HCT116 (cell line): ENCODE measurements at regions not wholly inside any gene's neighbourhood (a gene's known extent, or its start where the extent isn't known, plus 50 kb on each side); places are given as distances from the start of the nearest gene placed in this dataset.

Experiments used
- ATAC-seq: fragments of 200-7000 bp; cut with Tn5 transposase; 2 replicates; pipeline ENCODE4 v1.9.1; 2020; ENCODE audit warnings: mild to moderate bottlenecking, moderate library complexity
- BruUV-seq: library from RNA; stranded (reverse); fragments of 400-500 nt; replicated peaks from 2 replicates; lab custom pipeline; 2021; lab: Mats Ljungman, UMichigan
- CTCF ChIA-PET: fragments of 300-600 bp; sonication (Branson Sonifier 250); formaldehyde crosslinking; loops from one replicate; lab custom pipeline; 2021; ENCODE audit warnings: antibody characterized with exemption; lab: Charles Lee
- POLR2A ChIA-PET: fragments of 300-600, 350-600 bp; sonication (Branson Sonifier 250); formaldehyde crosslinking; loops from one replicate; lab custom pipeline; 2021; ENCODE audit warnings: antibody characterized with exemption; lab: Charles Lee
- RAD21 ChIA-PET, 2 experiments: fragments of 300-600 bp; sonication (Branson Sonifier 250); formaldehyde crosslinking; loops; one replicate each; lab custom pipeline; 2023; ENCODE audit warnings: low total read pairs in 2 of 2; ENCODE audit not compliant: uncharacterized antibody in 2 of 2, unreplicated experiment in 2 of 2, low non-redundant PET in 1 of 2; lab: Charles Lee
- DNase-seq: peaks from one replicate; pipeline ENCODE4 v3.0.0-alpha.2; 2010; ENCODE audit warnings: low read depth, low spot score
- H2AFZ ChIP-seq: fragments of 200-600 bp; shearing (Covaris generic), sonication (generic); 2 replicates; pipeline ENCODE4 v1.6.1; 2017; ENCODE audit warnings: low read depth, mixed run types, mixed read lengths, antibody characterized with exemption, low read length; ENCODE audit not compliant: poor library complexity, severe bottlenecking
- H3K27ac ChIP-seq: 2 replicates; pipeline ENCODE4 v1.5.1; 2012; ENCODE audit warnings: low read depth, low read length
- H3K27me3 ChIP-seq: fragments of 200-600 bp; sonication (generic); 2 replicates; pipeline ENCODE4 v1.6.1; 2016; ENCODE audit warnings: mixed run types, low read length, mixed read lengths; ENCODE audit not compliant: insufficient read depth
- H3K36me3 ChIP-seq, 2 experiments: fragments of 200-500 bp in 1 of 2; fragments of 200-600 bp in 1 of 2; sonication (Bioruptor generic) in 1 of 2; sonication (generic) in 1 of 2; 2 replicates each; pipeline versions ENCODE4 v1.5.1 to v1.6.1; 2014 to 2016; ENCODE audit warnings: low read length in 2 of 2, inconsistent platforms in 1 of 2, mixed read lengths in 1 of 2, mixed run types in 1 of 2; ENCODE audit not compliant: insufficient read depth in 2 of 2, control insufficient read depth in 1 of 2
- H3K4me1 ChIP-seq, 2 experiments: fragments of 200-600 bp in 1 of 2; sonication (generic) in 1 of 2; 2 replicates each; pipeline versions ENCODE4 v1.5.1 to v1.6.1; 2012 to 2017; ENCODE audit warnings: low read length in 2 of 2, inconsistent platforms in 1 of 2, mild to moderate bottlenecking in 1 of 2, mixed read lengths in 1 of 2, mixed run types in 1 of 2, moderate library complexity in 1 of 2; ENCODE audit not compliant: insufficient read depth in 2 of 2, control insufficient read depth in 1 of 2
- H3K4me2 ChIP-seq: fragments of 200-600 bp; sonication (generic); 2 replicates; pipeline ENCODE4 v1.6.1; 2017; ENCODE audit warnings: mixed run types, low read length, mixed read lengths
- H3K4me3 ChIP-seq, 2 experiments: fragments of 200-600 bp in 1 of 2; sonication (generic) in 1 of 2; replicated peaks in 1 of 2; 2 replicates each; pipeline ENCODE4 v1.5.1; 2011 to 2016; ENCODE audit warnings: low read length in 2 of 2, control low read depth in 1 of 2, low read depth in 1 of 2, mild to moderate bottlenecking in 1 of 2, mixed read lengths in 1 of 2, mixed run types in 1 of 2
- H3K79me2 ChIP-seq: fragments of 200-600 bp; sonication (generic); 2 replicates; pipeline ENCODE4 v1.6.1; 2017; ENCODE audit warnings: mild to moderate bottlenecking, mixed run types, low read length, moderate library complexity, mixed read lengths; ENCODE audit not compliant: insufficient read depth
- H3K9ac ChIP-seq: fragments of 200-600 bp; sonication (generic); 2 replicates; pipeline ENCODE4 v1.6.1; 2016; ENCODE audit warnings: low read length, mixed read lengths
- H3K9me2 ChIP-seq: fragments of 200-600 bp; sonication (generic), shearing (Covaris generic); 2 replicates; pipeline ENCODE4 v1.6.1; 2017; ENCODE audit warnings: mixed run types, mild to moderate bottlenecking, moderate library complexity; ENCODE audit not compliant: insufficient read depth
- H3K9me3 ChIP-seq, 2 experiments: fragments of 200-500 bp in 1 of 2; fragments of 200-600 bp in 1 of 2; sonication (Bioruptor generic) in 1 of 2; sonication (generic) in 1 of 2; 2 replicates each; pipeline ENCODE4 v1.6.1; 2014 to 2017; ENCODE audit warnings: low read length in 2 of 2, mixed read lengths in 2 of 2, inconsistent platforms in 1 of 2, low read depth in 1 of 2, mild to moderate bottlenecking in 1 of 2, mixed run types in 1 of 2, moderate library complexity in 1 of 2; ENCODE audit not compliant: control insufficient read depth in 1 of 2, insufficient read depth in 1 of 2
- H4K20me1 ChIP-seq: fragments of 200-600 bp; sonication (generic), shearing (Covaris generic); 2 replicates; pipeline ENCODE4 v1.6.1; 2017; ENCODE audit warnings: mixed run types, mild to moderate bottlenecking, moderate library complexity; ENCODE audit not compliant: insufficient read depth
- CBX3 ChIP-seq: IDR thresholded peaks from 2 replicates; pipeline ENCODE4 v1.6.1; 2012; ENCODE audit warnings: low read depth
- ELF1 ChIP-seq: IDR thresholded peaks from 2 replicates; pipeline ENCODE4 v1.6.1; 2012; ENCODE audit warnings: low read depth, borderline replicate concordance
- EZH2 ChIP-seq: fragments of 200-600 bp; sonication (generic); IDR thresholded peaks from 2 replicates; pipeline ENCODE4 v1.6.1; 2017; ENCODE audit warnings: antibody characterized with exemption, mixed run types
- JUND ChIP-seq: IDR thresholded peaks from 2 replicates; pipeline ENCODE4 v1.6.1; 2012
- POLR2A ChIP-seq: IDR thresholded peaks from 2 replicates; pipeline ENCODE4 v1.7.0; 2011; ENCODE audit warnings: borderline replicate concordance; ENCODE audit not compliant: insufficient read depth, insufficient read length; ENCODE audit errors: extremely low read depth
- POLR2AphosphoS5 ChIP-seq: IDR thresholded peaks from 2 replicates; pipeline ENCODE4 v1.6.1; 2011; ENCODE audit warnings: mild to moderate bottlenecking, low read depth, low read length, moderate library complexity
- SIN3A ChIP-seq: IDR thresholded peaks from 2 replicates; pipeline ENCODE4 v1.6.1; 2012; ENCODE audit warnings: low read depth
- SP1 ChIP-seq: IDR thresholded peaks from 2 replicates; pipeline ENCODE4 v1.6.1; 2012; ENCODE audit warnings: low read depth
- SRF ChIP-seq: IDR thresholded peaks from 2 replicates; pipeline ENCODE4 v1.6.1; 2012; ENCODE audit warnings: low read depth
- ZNF274 ChIP-seq: fragments of 200-500 bp; sonication (Bioruptor generic); IDR thresholded peaks from 2 replicates; pipeline ENCODE4 v1.6.1; 2014; ENCODE audit warnings: mild to moderate bottlenecking, low read depth, low read length, inconsistent platforms
- intact Hi-C: fragments of 100-400 bp; cut with micrococcal nuclease; formaldehyde crosslinking; loops from 2 replicates; pipeline ENCODE4 v1.10.0; 2022
- TF ChIP-seq, protein P1 (sequence below): IDR thresholded peaks from 2 replicates; pipeline ENCODE4 v1.6.1; 2012
- TF ChIP-seq, protein P2 (sequence below): IDR thresholded peaks from 2 replicates; pipeline ENCODE4 v1.6.1; 2012; ENCODE audit warnings: low read depth
- TF ChIP-seq, protein P3 (sequence below), 3 experiments: fragments of 200-600 bp in 1 of 3; sonication (generic) in 1 of 3; IDR thresholded peaks in 2 of 3; conservative IDR thresholded peaks in 1 of 3; 2 replicates each; pipeline ENCODE4 v1.5.1; 2012 to 2017; ENCODE audit warnings: low read depth in 2 of 3, low read length in 2 of 3, antibody characterized with exemption in 1 of 3, borderline replicate concordance in 1 of 3, control low read depth in 1 of 3, mild to moderate bottlenecking in 1 of 3, mixed read lengths in 1 of 3, mixed run types in 1 of 3, moderate library complexity in 1 of 3; ENCODE audit not compliant: insufficient read depth in 1 of 3

DNA sequence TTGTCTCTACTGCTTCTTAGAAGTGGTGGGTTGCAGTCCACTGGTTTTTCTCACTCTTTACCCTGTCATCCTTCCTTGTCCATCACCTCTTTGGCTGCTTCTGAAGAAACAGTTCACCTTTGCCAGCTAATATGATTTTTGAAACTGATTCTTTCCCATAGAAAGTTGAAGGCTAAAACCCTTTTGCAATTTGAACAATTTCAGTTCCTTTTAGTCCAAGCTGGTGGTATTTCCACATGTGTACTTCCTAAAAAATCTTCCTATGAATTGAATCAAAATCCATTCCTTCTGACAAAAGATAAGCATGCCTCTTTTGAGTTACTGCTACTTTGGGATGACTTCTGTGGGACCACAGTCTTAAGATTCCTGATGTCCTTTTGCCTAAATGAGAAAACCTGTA lies 210.0 kb upstream of the MAN1A1 start:
- DNase-seq, result no peak
- no peaks in the 10 kb centered on the region for H4K20me1 ChIP-seq
- BruUV-seq, result no TSS peak
- TF ChIP-seq, protein P1, sequence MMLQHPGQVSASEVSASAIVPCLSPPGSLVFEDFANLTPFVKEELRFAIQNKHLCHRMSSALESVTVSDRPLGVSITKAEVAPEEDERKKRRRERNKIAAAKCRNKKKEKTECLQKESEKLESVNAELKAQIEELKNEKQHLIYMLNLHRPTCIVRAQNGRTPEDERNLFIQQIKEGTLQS, result no peak
- no peak for TF ChIP-seq CBX3
- no peak for TF ChIP-seq ELF1
- no peaks in the 10 kb centered on the region for H3K9me3 ChIP-seq
- no peak overlapping the region for H3K4me3 ChIP-seq
- RAD21 ChIA-PET, result no interaction called here
- intact Hi-C loops, result no loop called here
- CTCF ChIA-PET, result no interaction called here
- H2AFZ ChIP-seq, result no peak overlapping the region
- no peak overlapping the region for H3K27ac ChIP-seq
- H3K4me1 ChIP-seq, result no peaks in the 10 kb centered on the region
- H3K79me2 ChIP-seq, result no peaks in the 10 kb centered on the region
- no peak overlapping the region for H3K4me2 ChIP-seq
- no peaks in the 10 kb centered on the region for H3K36me3 ChIP-seq
- POLR2A ChIA-PET, result no interaction called here
- H3K9me2 ChIP-seq, result no peaks in the 10 kb centered on the region
- no peaks in the 10 kb centered on the region for H3K27me3 ChIP-seq
- no peak overlapping the region for H3K9ac ChIP-seq
- no peak for ATAC-seq

DNA sequence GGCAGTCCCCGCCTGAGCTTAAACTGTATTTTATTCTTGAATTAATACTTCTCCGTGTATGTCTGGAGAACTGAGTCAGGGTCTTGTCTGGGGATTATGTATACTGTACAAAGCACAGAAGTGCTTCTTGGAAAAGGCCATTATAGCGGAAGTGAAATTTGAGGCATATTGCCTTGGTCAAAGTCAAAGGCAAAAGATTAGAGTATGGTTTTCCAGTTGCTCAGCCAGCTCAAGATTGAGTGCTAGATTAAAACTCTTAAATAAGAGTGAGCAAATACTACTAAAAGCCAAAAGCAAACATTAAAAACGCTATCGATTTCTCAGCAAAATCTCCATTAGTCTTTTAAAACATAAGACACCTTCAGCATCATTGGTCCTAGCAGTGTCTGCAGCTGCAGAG lies 207.7 kb upstream of the MAN1A1 start:
- Histone ChIP-seq H3K4me1 (no peaks in the 10 kb centered on the region), H2AFZ (no peak overlapping the region), H3K9me3 (no peaks in the 10 kb centered on the region), H3K36me3 (no peaks in the 10 kb centered on the region), H3K9me2 (no peaks in the 10 kb centered on the region), H4K20me1 (no peaks in the 10 kb centered on the region), H3K4me3 (no peak overlapping the region), H3K9ac (no peak overlapping the region), H3K79me2 (no peaks in the 10 kb centered on the region), H3K27me3 (no peaks in the 10 kb centered on the region), H3K4me2 (no peak overlapping the region), H3K27ac (no peak overlapping the region)
- ChIA-PET CTCF (no interaction called here), POLR2A (no interaction called here), RAD21 (no interaction called here)
- ATAC-seq (no peak), DNase-seq (no peak)
- TF ChIP-seq SRF (no peak), POLR2AphosphoS5 (no peak), POLR2A (no peak), JUND (no peak), SIN3A (no peak), ZNF274 (no peak), CBX3 (no peak), EZH2 (no peak), SP1 (no peak)
- TF ChIP-seq, protein P2, sequence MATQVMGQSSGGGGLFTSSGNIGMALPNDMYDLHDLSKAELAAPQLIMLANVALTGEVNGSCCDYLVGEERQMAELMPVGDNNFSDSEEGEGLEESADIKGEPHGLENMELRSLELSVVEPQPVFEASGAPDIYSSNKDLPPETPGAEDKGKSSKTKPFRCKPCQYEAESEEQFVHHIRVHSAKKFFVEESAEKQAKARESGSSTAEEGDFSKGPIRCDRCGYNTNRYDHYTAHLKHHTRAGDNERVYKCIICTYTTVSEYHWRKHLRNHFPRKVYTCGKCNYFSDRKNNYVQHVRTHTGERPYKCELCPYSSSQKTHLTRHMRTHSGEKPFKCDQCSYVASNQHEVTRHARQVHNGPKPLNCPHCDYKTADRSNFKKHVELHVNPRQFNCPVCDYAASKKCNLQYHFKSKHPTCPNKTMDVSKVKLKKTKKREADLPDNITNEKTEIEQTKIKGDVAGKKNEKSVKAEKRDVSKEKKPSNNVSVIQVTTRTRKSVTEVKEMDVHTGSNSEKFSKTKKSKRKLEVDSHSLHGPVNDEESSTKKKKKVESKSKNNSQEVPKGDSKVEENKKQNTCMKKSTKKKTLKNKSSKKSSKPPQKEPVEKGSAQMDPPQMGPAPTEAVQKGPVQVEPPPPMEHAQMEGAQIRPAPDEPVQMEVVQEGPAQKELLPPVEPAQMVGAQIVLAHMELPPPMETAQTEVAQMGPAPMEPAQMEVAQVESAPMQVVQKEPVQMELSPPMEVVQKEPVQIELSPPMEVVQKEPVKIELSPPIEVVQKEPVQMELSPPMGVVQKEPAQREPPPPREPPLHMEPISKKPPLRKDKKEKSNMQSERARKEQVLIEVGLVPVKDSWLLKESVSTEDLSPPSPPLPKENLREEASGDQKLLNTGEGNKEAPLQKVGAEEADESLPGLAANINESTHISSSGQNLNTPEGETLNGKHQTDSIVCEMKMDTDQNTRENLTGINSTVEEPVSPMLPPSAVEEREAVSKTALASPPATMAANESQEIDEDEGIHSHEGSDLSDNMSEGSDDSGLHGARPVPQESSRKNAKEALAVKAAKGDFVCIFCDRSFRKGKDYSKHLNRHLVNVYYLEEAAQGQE, result no peak
- TF ChIP-seq, protein P3, sequence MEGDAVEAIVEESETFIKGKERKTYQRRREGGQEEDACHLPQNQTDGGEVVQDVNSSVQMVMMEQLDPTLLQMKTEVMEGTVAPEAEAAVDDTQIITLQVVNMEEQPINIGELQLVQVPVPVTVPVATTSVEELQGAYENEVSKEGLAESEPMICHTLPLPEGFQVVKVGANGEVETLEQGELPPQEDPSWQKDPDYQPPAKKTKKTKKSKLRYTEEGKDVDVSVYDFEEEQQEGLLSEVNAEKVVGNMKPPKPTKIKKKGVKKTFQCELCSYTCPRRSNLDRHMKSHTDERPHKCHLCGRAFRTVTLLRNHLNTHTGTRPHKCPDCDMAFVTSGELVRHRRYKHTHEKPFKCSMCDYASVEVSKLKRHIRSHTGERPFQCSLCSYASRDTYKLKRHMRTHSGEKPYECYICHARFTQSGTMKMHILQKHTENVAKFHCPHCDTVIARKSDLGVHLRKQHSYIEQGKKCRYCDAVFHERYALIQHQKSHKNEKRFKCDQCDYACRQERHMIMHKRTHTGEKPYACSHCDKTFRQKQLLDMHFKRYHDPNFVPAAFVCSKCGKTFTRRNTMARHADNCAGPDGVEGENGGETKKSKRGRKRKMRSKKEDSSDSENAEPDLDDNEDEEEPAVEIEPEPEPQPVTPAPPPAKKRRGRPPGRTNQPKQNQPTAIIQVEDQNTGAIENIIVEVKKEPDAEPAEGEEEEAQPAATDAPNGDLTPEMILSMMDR (IDR thresholded peaks at IDR 0.05 in 2 of 3, conservative IDR thresholded peaks at IDR 0.05 in 1 of 3; ENCODE audit: borderline replicate concordance in 1 of 3, insufficient read depth in 1 of 3, low read depth in 2 of 3, low read length in 2 of 3), result no peak
- no TSS peak for BruUV-seq
- intact Hi-C loops, result no loop called here
